Panc1 (cell line): ENCODE measurements at regions not wholly inside any gene's neighbourhood (a gene's known extent, or its start where the extent isn't known, plus 50 kb on each side); places are given as distances from the start of the nearest gene placed in this dataset.

Source experiments
- CTCF ChIP-seq: fragments of 450-650 bp; IDR thresholded peaks from 2 replicates; pipeline ENCODE4 v1.5.1; 2017; ENCODE audit warnings: mild to moderate bottlenecking
- POLR2AphosphoS5 ChIP-seq: IDR thresholded peaks from 2 replicates; pipeline ENCODE4 v1.6.1; 2012; ENCODE audit warnings: mild to moderate bottlenecking, low read depth, low read length, moderate library complexity
- REST ChIP-seq, 2 experiments: IDR thresholded peaks; 2 replicates each; pipeline ENCODE4 v1.6.1; 2011 to 2012; ENCODE audit warnings: low read depth in 2 of 2, control low read depth in 1 of 2, low read length in 1 of 2, mild to moderate bottlenecking in 1 of 2, moderate library complexity in 1 of 2; ENCODE audit not compliant: insufficient read depth in 1 of 2
- SIN3A ChIP-seq: IDR thresholded peaks from 2 replicates; pipeline ENCODE4 v1.6.1; 2012; ENCODE audit warnings: low read depth, mild to moderate bottlenecking, low read length, moderate library complexity, borderline replicate concordance; ENCODE audit not compliant: insufficient read depth
- TCF7L2 ChIP-seq: IDR thresholded peaks from 2 replicates; pipeline ENCODE4 v1.6.1; 2011; ENCODE audit warnings: mild to moderate bottlenecking, low read depth, low read length, inconsistent platforms

GRCh38 chr20:39850821-39851330 lies 838.2 kb downstream of the MAFB start:
- no peak for TF ChIP-seq CTCF
- TF ChIP-seq SIN3A: no peak
- TF ChIP-seq POLR2AphosphoS5: no peak
- no peak for TF ChIP-seq REST (IDR thresholded peaks at IDR 0.05; ENCODE audit: insufficient read depth in 1 of 2, low read depth in 2 of 2, low read length in 1 of 2)
- no peak for TF ChIP-seq TCF7L2
